ENCODE measurements at regions not wholly inside any gene's neighbourhood (a gene's known extent, or its start where the extent isn't known, plus 50 kb on each side); places are given as distances from the start of the nearest gene placed in this dataset.

DNA sequence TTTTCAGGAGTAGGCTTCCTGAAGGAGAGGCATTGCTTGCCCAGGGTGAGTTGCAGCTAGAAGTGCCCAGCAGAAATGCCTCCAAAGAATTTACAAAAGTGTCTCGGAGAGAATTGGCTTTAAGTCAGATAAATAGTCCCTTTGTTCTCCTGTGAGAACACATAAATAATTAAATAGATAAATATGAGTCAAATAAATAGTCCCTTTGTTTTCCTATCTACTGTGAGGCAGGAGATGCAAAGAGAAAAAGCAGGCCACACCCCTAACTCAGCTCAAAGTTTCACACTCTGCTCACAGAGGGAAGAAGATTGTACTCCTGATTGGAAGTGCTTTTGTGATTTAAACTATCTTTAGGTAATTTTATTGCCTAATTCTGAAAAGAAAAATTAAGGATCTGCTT lies 180.7 kb upstream of the PRSS16 start:
- TF ChIP-seq RNF2 (IDR thresholded peaks at IDR 0.05; ENCODE audit: borderline replicate concordance, low read depth) = no peak
- TF ChIP-seq, protein P1, sequence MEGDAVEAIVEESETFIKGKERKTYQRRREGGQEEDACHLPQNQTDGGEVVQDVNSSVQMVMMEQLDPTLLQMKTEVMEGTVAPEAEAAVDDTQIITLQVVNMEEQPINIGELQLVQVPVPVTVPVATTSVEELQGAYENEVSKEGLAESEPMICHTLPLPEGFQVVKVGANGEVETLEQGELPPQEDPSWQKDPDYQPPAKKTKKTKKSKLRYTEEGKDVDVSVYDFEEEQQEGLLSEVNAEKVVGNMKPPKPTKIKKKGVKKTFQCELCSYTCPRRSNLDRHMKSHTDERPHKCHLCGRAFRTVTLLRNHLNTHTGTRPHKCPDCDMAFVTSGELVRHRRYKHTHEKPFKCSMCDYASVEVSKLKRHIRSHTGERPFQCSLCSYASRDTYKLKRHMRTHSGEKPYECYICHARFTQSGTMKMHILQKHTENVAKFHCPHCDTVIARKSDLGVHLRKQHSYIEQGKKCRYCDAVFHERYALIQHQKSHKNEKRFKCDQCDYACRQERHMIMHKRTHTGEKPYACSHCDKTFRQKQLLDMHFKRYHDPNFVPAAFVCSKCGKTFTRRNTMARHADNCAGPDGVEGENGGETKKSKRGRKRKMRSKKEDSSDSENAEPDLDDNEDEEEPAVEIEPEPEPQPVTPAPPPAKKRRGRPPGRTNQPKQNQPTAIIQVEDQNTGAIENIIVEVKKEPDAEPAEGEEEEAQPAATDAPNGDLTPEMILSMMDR (IDR thresholded peaks at IDR 0.05) = no peak
- TF ChIP-seq, protein P2, sequence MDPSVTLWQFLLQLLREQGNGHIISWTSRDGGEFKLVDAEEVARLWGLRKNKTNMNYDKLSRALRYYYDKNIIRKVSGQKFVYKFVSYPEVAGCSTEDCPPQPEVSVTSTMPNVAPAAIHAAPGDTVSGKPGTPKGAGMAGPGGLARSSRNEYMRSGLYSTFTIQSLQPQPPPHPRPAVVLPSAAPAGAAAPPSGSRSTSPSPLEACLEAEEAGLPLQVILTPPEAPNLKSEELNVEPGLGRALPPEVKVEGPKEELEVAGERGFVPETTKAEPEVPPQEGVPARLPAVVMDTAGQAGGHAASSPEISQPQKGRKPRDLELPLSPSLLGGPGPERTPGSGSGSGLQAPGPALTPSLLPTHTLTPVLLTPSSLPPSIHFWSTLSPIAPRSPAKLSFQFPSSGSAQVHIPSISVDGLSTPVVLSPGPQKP (IDR thresholded peaks at IDR 0.05; ENCODE audit: low read depth, low read length) = no peak
- TF ChIP-seq EP300 (IDR thresholded peaks at IDR 0.05) = no peak
- TF ChIP-seq, protein P3, sequence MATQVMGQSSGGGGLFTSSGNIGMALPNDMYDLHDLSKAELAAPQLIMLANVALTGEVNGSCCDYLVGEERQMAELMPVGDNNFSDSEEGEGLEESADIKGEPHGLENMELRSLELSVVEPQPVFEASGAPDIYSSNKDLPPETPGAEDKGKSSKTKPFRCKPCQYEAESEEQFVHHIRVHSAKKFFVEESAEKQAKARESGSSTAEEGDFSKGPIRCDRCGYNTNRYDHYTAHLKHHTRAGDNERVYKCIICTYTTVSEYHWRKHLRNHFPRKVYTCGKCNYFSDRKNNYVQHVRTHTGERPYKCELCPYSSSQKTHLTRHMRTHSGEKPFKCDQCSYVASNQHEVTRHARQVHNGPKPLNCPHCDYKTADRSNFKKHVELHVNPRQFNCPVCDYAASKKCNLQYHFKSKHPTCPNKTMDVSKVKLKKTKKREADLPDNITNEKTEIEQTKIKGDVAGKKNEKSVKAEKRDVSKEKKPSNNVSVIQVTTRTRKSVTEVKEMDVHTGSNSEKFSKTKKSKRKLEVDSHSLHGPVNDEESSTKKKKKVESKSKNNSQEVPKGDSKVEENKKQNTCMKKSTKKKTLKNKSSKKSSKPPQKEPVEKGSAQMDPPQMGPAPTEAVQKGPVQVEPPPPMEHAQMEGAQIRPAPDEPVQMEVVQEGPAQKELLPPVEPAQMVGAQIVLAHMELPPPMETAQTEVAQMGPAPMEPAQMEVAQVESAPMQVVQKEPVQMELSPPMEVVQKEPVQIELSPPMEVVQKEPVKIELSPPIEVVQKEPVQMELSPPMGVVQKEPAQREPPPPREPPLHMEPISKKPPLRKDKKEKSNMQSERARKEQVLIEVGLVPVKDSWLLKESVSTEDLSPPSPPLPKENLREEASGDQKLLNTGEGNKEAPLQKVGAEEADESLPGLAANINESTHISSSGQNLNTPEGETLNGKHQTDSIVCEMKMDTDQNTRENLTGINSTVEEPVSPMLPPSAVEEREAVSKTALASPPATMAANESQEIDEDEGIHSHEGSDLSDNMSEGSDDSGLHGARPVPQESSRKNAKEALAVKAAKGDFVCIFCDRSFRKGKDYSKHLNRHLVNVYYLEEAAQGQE (IDR thresholded peaks at IDR 0.05) = no peak
- TF ChIP-seq POLR2A (IDR thresholded peaks at IDR 0.05; ENCODE audit: low read length) = no peak
- no peak for TF ChIP-seq NR3C1 (IDR thresholded peaks at IDR 0.05)
- no peak for TF ChIP-seq KDM5A (IDR thresholded peaks at IDR 0.05)
- no peak for TF ChIP-seq ZC3H11A (IDR thresholded peaks at IDR 0.05)
- no peak for TF ChIP-seq ESRRA (IDR thresholded peaks at IDR 0.05; ENCODE audit: borderline replicate concordance, low read length)
- TF ChIP-seq CBX2 (IDR thresholded peaks at IDR 0.05; ENCODE audit: borderline replicate concordance, low read depth) = no peak
- TF ChIP-seq SMC3 (IDR thresholded peaks at IDR 0.05) = no peak
- no peak for TF ChIP-seq POLR2AphosphoS2 (conservative IDR thresholded peaks at IDR 0.05; ENCODE audit: low read length)

Measured in A549 (cell line).